AG10803 (cell line): ENCODE measurements at regions not wholly inside any gene's neighbourhood (a gene's known extent, or its start where the extent isn't known, plus 50 kb on each side); places are given as distances from the start of the nearest gene placed in this dataset.
"Not testable (repeated sequence)": the region's sequence is repeated elsewhere in the genome, so short reads cannot be mapped to it uniquely, and the experiment has no call there.

Experiments used
- DNase-seq: peaks from one replicate; pipeline ENCODE4 v3.0.0; 2010; ENCODE audit warnings: low read depth
- H3K4me3 ChIP-seq: 2 replicates; pipeline ENCODE4 v1.5.1; 2011; ENCODE audit warnings: mild to moderate bottlenecking, low read length, control low read depth
- CTCF ChIP-seq: conservative IDR thresholded peaks from 2 replicates; pipeline ENCODE4 v1.5.1; 2011; ENCODE audit warnings: mild to moderate bottlenecking, low read length, control low read depth, inconsistent platforms

- DNase-seq = no peak
- no peak for TF ChIP-seq CTCF
- H3K4me3 ChIP-seq = no peak overlapping the region
Observed at GRCh38 chrY:7417946-7418345, 506.4 kb upstream of the AMELY start.

- DNase-seq = no peak
- H3K4me3 ChIP-seq = no peak overlapping the region
- TF ChIP-seq CTCF = no peak
Observed at GRCh38 chrY:7416406-7416805, 504.9 kb upstream of the AMELY start.

- H3K4me3 ChIP-seq = no peak overlapping the region
- no peak for TF ChIP-seq CTCF
- DNase-seq = peak; percentile 97
Observed at GRCh38 chrY:7415157-7415633, 503.6 kb upstream of the AMELY start.

- H3K4me3 ChIP-seq = no peak overlapping the region
- no peak for TF ChIP-seq CTCF
- peak; percentile 36 for DNase-seq
Observed at GRCh38 chrY:7390056-7390455, 478.5 kb upstream of the AMELY start.

- peak; percentile 69 for DNase-seq
- no peak overlapping the region for H3K4me3 ChIP-seq
- TF ChIP-seq CTCF = no peak
Observed at GRCh38 chrY:7382988-7383387, 471.4 kb upstream of the AMELY start.

GRCh38 chrY:7377091-7377490 lies 465.5 kb upstream of the AMELY start:
- no peak overlapping the region for H3K4me3 ChIP-seq
- TF ChIP-seq CTCF = no peak
- DNase-seq = peak; percentile 29

GRCh38 chrY:7374485-7374884 lies 462.9 kb upstream of the AMELY start:
- DNase-seq = peak; percentile 55
- not testable (repeated sequence) for H3K4me3 ChIP-seq

GRCh38 chrY:7371953-7372352 lies 460.4 kb upstream of the AMELY start:
- H3K4me3 ChIP-seq, DNase-seq: not testable (repeated sequence)

- DNase-seq, H3K4me3 ChIP-seq: not testable (repeated sequence)
Observed at GRCh38 chrY:7371026-7371425, 459.5 kb upstream of the AMELY start.
